GM18867 (cell line): ENCODE measurements at regions not wholly inside any gene's neighbourhood (a gene's known extent, or its start where the extent isn't known, plus 50 kb on each side); places are given as distances from the start of the nearest gene placed in this dataset.

Experiments used
- ATAC-seq: cut with Tn5 transposase; IDR thresholded peaks from one replicate; pipeline ENCODE4 v1.9.1; 2021; ENCODE audit warnings: mild to moderate bottlenecking, moderate library complexity; ENCODE audit not compliant: unreplicated experiment

DNA sequence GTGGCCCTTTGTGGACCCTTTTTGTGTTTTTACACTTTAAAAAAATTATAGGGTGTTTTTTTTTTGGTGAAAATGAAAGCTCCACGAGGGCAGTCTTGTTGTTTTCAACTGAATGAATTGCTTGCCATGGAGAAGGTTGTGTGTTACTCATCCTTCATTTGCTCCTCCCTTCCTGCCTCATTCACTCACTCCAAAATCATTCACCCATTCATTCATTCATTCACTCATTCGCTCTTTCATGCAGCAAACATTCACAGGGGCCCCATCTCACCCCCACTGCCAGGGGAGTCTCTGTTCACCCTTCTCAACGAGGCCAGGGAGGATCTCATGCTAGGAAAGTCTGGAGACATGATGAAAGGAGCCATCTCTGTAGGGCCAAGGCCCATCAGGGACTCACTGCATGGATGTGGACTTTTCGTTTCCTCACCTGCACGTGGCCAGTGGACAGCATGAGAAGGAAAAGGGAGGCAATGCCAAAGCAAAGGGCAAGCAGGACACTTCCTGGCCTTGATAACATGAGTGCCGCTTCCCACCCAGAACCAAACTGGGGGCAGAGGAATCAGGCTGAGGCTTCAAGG is 62.8 kb upstream of the COL13A1 start:
- ATAC-seq: no peak

DNA sequence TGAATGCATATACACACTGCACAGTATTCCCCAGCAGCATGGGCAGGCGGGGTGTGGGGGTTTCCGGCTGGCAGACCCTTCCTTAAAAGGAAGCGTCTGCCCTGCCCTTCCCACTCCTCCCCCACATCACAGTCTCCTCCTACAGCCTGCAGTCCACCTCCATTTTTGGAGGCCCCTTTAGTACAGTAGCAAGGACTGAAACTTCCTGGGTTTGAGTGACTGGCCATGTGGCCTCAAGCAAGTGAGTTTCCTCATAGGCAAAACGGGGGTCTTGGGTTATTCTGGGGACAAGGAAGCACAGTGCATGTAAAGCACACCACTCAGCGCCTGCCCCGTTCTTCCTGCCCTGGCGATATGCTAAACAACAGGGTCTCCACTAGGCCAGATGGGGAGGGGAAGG is 62.1 kb upstream of the COL13A1 start:
- no peak for ATAC-seq

DNA sequence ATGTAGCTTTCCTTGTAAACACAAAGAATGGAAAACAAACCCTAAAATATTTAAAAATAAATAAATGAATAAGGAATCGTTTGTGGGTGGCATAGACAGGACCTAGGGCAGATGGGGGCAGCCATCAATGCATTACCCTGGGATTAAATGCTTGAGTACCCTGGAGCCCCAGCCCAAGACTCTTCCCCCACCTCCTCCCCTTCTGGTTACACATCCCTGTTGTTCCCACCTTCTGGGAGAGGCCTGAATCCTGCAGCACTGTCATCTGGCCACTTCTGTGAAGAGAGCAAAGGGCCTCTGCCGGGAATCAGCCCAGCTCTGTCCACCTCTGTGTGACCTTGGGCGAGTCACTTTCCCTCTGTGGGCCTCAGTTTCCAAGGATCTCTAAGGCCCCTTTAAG is 61.6 kb upstream of the COL13A1 start:
- ATAC-seq: no peak

DNA sequence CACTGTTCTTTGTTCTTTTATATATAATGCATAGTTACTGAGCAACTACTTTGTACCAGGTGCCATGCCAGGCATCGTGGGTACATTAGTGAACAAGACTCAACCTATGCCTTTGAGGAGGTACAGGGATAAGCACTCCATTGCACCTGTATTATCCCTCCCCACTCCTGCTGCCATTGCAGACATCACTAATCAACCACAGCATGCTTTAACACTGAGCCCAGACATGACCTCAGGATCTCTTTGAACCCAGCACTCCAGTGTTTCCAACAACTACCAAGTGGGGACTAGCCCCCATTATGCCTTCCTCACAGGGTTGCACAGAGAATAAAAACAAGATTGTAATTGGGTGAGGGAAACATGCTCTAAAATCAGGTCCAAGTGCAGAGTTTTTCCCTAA is 60.5 kb upstream of the COL13A1 start:
- no peak for ATAC-seq

DNA sequence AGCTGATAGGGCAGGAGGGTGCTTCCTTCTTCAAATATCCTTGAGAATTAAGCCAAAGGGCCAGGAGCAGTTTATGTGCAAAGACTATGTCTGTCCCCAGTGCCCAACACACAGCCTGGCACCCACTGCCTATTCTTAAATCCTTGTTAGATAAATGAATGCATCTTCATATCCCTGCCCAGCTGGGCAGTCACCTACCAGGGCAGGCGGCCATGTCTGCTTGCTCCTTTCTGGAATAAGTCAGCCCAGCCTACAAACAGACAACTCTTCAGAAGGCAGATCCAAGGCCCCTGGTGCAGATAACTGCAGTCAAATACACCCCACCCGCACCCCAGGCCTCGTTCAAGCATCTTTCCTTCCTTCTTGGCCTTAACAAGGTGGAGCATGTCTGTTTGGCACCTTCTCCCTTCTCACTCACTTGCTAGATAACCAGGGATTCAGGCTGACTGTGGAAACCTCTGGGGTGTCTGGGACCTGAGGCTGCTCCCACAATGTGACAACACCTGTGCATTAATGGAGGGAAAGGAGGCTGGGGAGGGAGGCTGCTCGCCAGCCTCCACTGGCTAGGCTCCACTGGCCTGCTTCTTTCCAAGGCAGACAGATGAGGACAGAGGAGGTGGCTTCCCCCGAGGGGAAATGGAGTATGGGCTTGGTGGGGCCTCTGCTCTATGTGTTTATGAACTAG is 59.9 kb upstream of the COL13A1 start:
- ATAC-seq: no peak

- ATAC-seq: no peak
Measured at GRCh38 chr10:69742356-69742695, 59.4 kb upstream of the COL13A1 start.

DNA sequence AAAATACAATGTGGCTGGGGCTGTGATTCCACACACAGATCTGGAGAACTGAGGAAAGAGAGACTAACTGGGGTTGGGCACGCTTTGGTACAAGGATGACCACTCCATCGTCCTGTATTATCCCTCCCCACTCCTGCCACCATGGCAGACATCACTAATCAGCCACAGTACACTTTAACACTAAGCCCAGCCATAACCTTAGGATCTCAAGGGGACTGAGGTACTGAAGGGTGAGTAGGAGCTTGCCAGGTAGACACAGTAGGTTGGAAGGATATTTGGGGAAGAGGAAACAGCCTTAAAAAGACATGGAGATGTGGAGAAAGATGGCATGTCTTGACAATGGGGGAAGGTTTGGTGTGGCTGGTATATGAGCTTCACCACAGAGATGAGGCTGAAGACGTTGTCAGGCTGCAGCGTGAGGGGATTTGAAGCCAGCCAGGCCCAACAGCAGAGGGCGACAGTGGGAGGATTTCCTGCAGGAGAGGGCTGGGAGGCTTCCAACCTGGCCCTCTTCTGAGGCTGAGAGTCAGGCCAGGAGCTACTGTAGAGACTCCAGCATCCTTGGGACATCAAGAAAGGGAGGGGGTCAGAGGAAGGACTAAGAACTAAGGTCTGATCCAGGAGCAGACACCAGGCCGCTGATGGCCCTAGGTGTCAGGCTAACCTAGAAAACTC is 58.6 kb upstream of the COL13A1 start:
- ATAC-seq: no peak

- ATAC-seq: no peak
Measured at GRCh38 chr10:69744971-69745370, 56.7 kb upstream of the COL13A1 start.

DNA sequence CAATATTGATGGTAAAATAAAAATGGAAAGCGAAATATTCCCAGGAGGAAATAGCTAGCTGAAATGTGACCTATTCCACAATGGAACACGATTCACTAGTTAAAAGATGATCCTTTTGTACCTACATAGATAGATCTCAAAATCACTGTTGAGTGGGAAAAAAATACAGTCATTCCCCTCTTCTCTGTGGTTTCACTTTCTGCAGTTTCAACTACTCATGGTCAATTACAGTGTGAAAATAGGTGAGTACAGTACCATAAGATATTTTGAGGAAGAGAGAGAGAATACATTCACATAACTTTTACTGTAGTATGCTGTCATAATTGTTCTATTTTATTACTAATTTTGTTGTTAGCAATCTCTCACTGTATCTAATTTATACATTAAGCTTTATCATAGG is 56.0 kb upstream of the COL13A1 start:
- peak; percentile 80 for ATAC-seq

DNA sequence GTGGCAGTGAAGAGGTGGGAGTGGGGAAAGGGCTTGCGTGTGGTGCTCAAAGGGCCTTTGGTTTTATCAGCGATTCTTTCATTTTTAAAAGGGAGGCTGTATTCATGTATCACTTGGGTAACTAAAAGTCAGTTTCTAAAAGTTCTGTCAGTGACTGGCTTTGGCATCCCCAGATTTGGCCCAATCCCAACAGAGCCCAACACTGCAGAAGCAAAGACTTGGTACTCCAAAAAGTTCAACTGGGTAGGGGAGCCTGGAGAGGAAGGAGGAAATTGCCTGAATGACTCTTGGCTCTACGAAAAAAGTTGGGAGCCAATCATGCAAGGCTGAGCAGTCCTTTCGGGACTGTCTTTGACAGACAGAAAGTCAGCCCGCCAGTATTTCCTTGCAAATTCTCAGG is 54.5 kb upstream of the COL13A1 start:
- no peak for ATAC-seq

- ATAC-seq: no peak
Measured at GRCh38 chr10:69748621-69749020, 53.1 kb upstream of the COL13A1 start.

DNA sequence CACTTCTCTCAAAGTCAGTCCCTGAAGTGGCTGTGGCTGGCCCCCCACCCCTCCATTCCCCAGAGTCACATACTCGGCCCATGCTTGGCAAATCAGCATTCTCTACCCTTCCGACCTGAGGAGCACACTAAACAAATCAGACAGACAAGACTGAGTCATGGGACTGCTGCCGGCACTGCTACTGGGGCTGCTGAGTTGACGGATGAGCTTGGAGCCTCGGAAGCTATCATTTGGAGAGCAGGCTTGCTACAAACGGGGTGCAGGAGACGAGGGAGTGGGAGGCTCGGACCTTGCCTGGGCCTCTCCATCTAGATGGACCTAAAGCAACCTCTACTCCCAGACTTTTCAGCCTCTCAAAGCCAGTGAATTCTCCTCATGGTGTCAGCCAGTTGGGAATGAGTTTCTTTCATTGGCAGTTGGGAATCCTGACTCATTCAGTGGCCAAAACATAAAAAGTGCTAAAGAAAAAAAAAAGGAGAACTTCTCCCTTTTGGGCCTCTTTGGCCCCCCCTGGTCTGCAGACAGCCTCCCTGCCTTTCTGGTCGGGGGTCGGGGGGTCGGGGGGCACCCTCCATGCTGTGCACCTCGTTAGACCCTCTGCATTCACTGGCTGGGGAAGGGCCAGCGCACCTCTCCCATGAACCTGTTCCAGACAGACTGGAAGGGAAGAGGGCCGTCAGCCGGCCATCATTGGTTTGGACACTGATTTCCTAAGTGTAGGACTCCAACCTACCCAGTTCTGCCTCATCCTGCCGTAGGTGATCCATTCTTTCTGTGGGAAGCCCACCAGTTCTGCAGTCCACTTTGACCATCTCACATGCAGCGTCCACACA is 52.3 kb upstream of the COL13A1 start:
- ATAC-seq: no peak

DNA sequence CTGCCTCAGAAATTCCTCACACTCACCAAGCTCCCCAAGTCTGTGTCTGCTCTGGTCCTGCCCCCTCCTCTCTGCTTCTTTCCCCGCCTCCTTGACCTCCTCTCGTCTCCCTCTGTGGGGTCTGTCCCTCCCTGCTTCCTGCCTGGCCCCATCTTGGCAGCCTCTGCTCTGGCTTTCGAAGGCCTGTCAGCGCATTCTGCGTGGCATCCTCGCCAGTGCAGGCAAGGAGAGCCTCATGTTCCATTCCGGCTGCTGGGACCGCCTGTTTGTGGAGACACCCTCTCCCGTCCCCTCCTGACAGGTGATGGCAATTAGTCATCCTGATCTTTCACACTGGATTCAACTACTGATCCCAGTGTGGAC is 51.7 kb upstream of the COL13A1 start:
- no peak for ATAC-seq

- ATAC-seq: no peak
Measured at GRCh38 chr10:69750725-69751124, 51.0 kb upstream of the COL13A1 start.

DNA sequence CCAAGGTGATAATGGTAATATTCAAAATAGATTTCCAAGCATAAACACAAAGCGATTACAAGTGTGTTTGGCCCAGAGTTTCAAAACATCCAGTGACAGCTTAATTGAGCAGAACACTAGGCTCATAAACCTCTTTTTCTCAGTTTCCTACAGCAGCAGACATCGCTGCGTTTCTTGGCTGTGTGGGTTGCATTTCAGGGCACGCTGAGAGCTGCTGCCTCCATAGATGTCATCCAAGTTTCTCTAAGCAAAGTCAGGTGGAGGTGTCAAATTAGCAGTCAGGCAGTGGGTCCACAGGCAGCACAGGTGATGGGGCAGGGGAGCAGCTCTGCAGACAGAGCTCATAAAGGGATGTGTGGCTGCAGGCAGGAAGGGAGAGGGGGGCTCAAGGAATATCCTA is 50.5 kb upstream of the COL13A1 start:
- no peak for ATAC-seq
